Spleen (tissue), 11 donors: ENCODE measurements at regions not wholly inside any gene's neighbourhood (a gene's known extent, or its start where the extent isn't known, plus 50 kb on each side); places are given as distances from the start of the nearest gene placed in this dataset.
"Not testable (repeated sequence)": the region's sequence is repeated elsewhere in the genome, so short reads cannot be mapped to it uniquely, and the experiment has no call there.

ENCODE experiments used
- DNase-seq: peaks from one replicate; pipeline ENCODE4 v3.0.0-alpha.2; 2020
- H3K27ac ChIP-seq, 8 donors: fragments of 200-600 bp; sonication (generic) in 7 of 8; 1 replicate in 4 of 8; 2 replicates in 4 of 8; pipeline versions ENCODE4 v1.5.0 to v1.8.0; 2016 to 2021; ENCODE audit warnings: inconsistent platforms in 4 of 8, mild to moderate bottlenecking in 4 of 8, moderate library complexity in 1 of 8
- H3K27me3 ChIP-seq, 7 donors: fragments of 200-600 bp; sonication (generic) in 6 of 7; replicated peaks in 1 of 7; 1 replicate in 4 of 7; 2 replicates in 3 of 7; pipeline versions ENCODE4 v1.5.0 to v1.8.0; 2016 to 2021; ENCODE audit warnings: inconsistent platforms in 3 of 7, mild to moderate bottlenecking in 1 of 7
- H3K36me3 ChIP-seq, 6 donors: fragments of 200-600 bp; sonication (generic) in 5 of 6; 1 replicate in 4 of 6; 2 replicates in 2 of 6; pipeline versions ENCODE4 v1.5.0 to v1.8.0; 2016 to 2021; ENCODE audit warnings: inconsistent platforms in 2 of 6
- H3K4me1 ChIP-seq, 6 donors: fragments of 200-600 bp; sonication (generic) in 5 of 6; 1 replicate in 3 of 6; 2 replicates in 3 of 6; pipeline versions ENCODE4 v1.5.0 to v1.8.0; 2016 to 2021; ENCODE audit warnings: inconsistent platforms in 3 of 6
- H3K4me3 ChIP-seq, 8 donors: fragments of 200-600 bp; sonication (generic) in 7 of 8; 1 replicate in 4 of 8; 2 replicates in 4 of 8; pipeline versions ENCODE4 v1.5.0 to v1.8.0; 2016 to 2021; ENCODE audit warnings: inconsistent platforms in 4 of 8, mild to moderate bottlenecking in 4 of 8, moderate library complexity in 2 of 8
- H3K9me3 ChIP-seq, 8 donors: fragments of 200-600 bp; sonication (generic) in 7 of 8; 1 replicate in 4 of 8; 2 replicates in 4 of 8; pipeline versions ENCODE4 v1.5.0 to v1.8.0; 2016 to 2021; ENCODE audit warnings: inconsistent platforms in 4 of 8
- POLR2A ChIP-seq, 3 donors: fragments of 450-650 bp; IDR thresholded peaks; one replicate each; pipeline ENCODE4 v1.5.1; 2017; ENCODE audit warnings: antibody characterized with exemption in 3 of 3, mild to moderate bottlenecking in 1 of 3
- POLR2AphosphoS5 ChIP-seq, 3 donors: sonication (generic); formaldehyde crosslinking; IDR thresholded peaks; one replicate each; pipeline ENCODE4 v1.5.1; 2017; ENCODE audit warnings: antibody characterized with exemption in 3 of 3
- WGBS, 5 donors: extraction: QIAGEN DNeasy Blood & Tissue Kit in 3 of 5; methylation state at CpG; one replicate each; pipeline versions ENCODE4 v1.1.5 to v1.1.7; 2013 to 2018; 5-methylcytosine and 5-hydroxymethylcytosine counted together
- intact Hi-C: fragments of 100-400 bp; cut with DNase I; formaldehyde crosslinking; loops from one replicate; pipeline ENCODE4 v1.15.0; 2023; ENCODE audit warnings: low total_unique reads
- TF ChIP-seq, protein P1 (sequence below), 11 experiments: fragments of 200-600 bp in 7 of 11; fragments of 450-650 bp in 4 of 11; sonication (generic) in 4 of 11; IDR thresholded peaks in 8 of 11; conservative IDR thresholded peaks in 3 of 11; 1 replicate in 7 of 11; 2 replicates in 4 of 11; pipeline versions ENCODE4 v1.4.0 to v1.8.0; 2016 to 2021; ENCODE audit warnings: antibody characterized with exemption in 11 of 11, inconsistent platforms in 4 of 11, mild to moderate bottlenecking in 1 of 11
- donor health status: healthy with polysubstance abuse.
- donor health status: DM: no; HTN: no; CAD: no; lungs with moderate emphysema.
- donor health status: DM: no; HTN: no; CAD: no.
- donor health status: Bipolar disorder and iron deficiency.
- donor health status: healthy.
- donor health status: DM: no; HTN: no; CAD: no.
- donor health status: DM: yes; HTN: yes; CAD: no.

DNA sequence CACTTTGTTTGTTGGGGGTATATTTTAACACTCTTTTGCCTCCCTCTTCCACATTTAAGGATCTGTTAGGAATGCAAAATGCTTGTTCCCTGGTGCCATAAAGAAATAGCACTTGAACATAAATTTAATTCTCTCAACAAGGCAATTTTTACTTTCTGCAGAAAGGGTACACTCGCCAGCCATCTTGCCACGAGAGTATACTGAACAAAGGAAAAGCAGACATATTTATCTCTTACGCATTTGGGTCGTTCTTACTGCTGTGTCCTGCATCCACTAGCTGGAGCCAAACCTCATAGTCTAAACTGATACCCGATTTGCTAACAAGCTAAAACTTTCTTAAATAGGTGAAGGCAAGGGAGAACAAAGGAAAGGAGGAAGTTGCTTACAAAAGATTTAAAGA, 129.5 kb downstream of the B3GNT2 start:
- intact Hi-C loops: no loop called here

DNA sequence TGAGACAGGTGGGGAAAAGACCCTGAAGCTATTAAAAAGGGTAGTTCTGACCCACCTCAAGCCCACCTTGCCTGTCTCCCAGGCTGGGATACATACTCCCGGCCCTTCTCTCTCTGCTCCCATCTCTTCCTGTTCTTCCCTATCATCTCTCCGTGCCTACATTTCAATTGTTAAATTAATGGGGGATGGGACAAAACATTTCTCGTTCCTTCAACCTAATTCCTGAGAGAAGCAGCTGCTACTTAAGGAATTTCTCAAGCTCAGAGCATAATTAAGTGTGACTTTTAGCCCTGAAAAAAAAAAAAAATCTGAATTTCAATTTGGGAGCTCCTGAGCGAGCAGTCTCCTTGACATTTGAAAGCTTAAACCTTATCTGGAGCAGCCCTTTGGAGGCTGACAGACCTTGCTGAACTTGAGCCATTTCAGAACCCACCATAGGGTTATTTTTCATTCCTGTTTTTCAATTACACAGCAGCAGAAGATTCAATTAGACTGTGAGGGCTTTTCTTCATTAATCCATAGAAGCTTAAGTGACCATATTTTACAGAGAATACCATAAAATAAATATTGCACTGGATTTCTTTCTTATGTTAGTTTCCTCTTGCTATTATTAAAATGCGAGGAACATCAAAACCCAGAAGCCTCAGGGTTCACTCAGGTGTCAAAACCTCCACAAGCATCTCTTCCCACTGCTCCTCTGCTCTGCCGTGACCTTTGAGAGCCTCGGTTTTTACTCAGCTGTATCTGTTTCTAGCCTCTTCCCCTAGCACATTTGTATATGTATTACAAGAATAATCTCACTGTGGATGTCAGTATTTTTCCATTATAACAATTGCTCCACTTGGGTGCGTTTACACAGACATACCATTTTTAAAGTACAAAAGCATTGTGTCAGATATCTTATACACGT, 125.7 kb downstream of the B3GNT2 start:
- DNase-seq: no peak
- no peak overlapping the region for H3K4me3 ChIP-seq
- no peaks in the 10 kb centered on the region for H3K27me3 ChIP-seq
- TF ChIP-seq POLR2AphosphoS5 (IDR thresholded peaks at IDR 0.05) (no peak), POLR2A (IDR thresholded peaks at IDR 0.05) (no peak)
- TF ChIP-seq, protein P1, sequence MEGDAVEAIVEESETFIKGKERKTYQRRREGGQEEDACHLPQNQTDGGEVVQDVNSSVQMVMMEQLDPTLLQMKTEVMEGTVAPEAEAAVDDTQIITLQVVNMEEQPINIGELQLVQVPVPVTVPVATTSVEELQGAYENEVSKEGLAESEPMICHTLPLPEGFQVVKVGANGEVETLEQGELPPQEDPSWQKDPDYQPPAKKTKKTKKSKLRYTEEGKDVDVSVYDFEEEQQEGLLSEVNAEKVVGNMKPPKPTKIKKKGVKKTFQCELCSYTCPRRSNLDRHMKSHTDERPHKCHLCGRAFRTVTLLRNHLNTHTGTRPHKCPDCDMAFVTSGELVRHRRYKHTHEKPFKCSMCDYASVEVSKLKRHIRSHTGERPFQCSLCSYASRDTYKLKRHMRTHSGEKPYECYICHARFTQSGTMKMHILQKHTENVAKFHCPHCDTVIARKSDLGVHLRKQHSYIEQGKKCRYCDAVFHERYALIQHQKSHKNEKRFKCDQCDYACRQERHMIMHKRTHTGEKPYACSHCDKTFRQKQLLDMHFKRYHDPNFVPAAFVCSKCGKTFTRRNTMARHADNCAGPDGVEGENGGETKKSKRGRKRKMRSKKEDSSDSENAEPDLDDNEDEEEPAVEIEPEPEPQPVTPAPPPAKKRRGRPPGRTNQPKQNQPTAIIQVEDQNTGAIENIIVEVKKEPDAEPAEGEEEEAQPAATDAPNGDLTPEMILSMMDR (IDR thresholded peaks at IDR 0.05 in 8 of 11, conservative IDR thresholded peaks at IDR 0.05 in 3 of 11): no peak
- intact Hi-C loops: no loop called here
- no peaks in the 10 kb centered on the region for H3K36me3 ChIP-seq
- 71 to 79% (median 77%) methylated on average over 9 of the region's 9 CpGs for WGBS, 5 donors
- peaks cover 0 to 12% (median 0%) of the 10 kb centered on the region in 6 donors for H3K4me1 ChIP-seq
- H3K27ac ChIP-seq: no peak overlapping the region
- H3K9me3 ChIP-seq: peaks cover 0 to 25% (median 18%) of the 10 kb centered on the region in 8 donors

More for the DNA sequence above, 129.5 kb downstream of the B3GNT2 start:
- Histone ChIP-seq H3K27me3 (no peaks in the 10 kb centered on the region), H3K4me1 (no peaks in the 10 kb centered on the region), H3K9me3 (peaks cover 0 to 26% (median 18%) of the 10 kb centered on the region in 8 donors), H3K36me3 (no peaks in the 10 kb centered on the region), H3K27ac (no peak overlapping the region), H3K4me3 (no peak overlapping the region)
- no peak for TF ChIP-seq POLR2AphosphoS5 (IDR thresholded peaks at IDR 0.05)
- TF ChIP-seq POLR2A (IDR thresholded peaks at IDR 0.05): no peak
- TF ChIP-seq, protein P1 (IDR thresholded peaks at IDR 0.05 in 8 of 11, conservative IDR thresholded peaks at IDR 0.05 in 3 of 11): no peak
- WGBS, 5 donors: 88 to 95% (median 93%) methylated on average over 5 of the region's 5 CpGs
- DNase-seq: no peak

DNA sequence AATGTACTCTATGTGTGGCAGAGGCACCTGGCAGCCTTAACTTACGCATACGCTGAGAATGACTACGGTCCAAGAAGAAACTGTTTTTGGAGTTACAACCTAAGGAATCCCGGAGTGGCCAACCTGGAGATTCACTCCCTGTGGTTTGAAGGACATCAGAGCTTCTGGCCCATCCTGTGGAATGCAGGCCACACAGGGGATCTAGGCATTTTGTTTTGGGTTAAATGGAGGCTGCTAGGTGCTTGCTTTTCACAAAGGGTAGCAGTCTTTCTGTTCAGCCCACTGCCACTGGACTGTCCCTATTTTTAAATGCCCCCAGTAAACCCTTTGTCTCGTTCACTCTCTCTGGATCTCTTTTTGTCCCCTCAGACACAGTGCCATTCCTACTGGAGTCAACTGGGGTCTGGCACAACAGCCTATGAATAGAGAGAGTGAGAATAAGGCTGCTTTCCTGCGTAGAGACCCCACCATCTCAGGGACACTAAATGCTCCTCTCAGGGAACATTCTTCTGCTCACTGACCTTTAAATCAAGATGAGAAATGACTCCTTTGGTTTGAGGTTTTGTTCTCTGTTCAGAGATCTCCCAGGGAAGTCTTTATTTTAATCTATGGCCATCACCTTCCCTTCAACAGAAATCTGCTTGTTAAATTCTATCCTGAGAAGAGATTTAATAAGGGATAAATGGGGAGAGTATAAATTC, 124.9 kb downstream of the B3GNT2 start:
- no peaks in the 10 kb centered on the region for H3K36me3 ChIP-seq
- no peaks in the 10 kb centered on the region for H3K27me3 ChIP-seq
- H3K4me1 ChIP-seq: peaks cover 0 to 12% (median 0%) of the 10 kb centered on the region in 6 donors
- DNase-seq: no peak
- peaks cover 0 to 17% (median 15%) of the 10 kb centered on the region in 8 donors for H3K9me3 ChIP-seq
- no peak overlapping the region for H3K4me3 ChIP-seq
- WGBS, 5 donors: 89 to 95% (median 92%) methylated on average over 6 of the region's 6 CpGs
- H3K27ac ChIP-seq: no peak overlapping the region
- intact Hi-C loops: no loop called here
- TF ChIP-seq POLR2A (IDR thresholded peaks at IDR 0.05) (no peak), POLR2AphosphoS5 (IDR thresholded peaks at IDR 0.05) (no peak)
- TF ChIP-seq, protein P1 (IDR thresholded peaks at IDR 0.05 in 8 of 11, conservative IDR thresholded peaks at IDR 0.05 in 3 of 11): no peak

DNA sequence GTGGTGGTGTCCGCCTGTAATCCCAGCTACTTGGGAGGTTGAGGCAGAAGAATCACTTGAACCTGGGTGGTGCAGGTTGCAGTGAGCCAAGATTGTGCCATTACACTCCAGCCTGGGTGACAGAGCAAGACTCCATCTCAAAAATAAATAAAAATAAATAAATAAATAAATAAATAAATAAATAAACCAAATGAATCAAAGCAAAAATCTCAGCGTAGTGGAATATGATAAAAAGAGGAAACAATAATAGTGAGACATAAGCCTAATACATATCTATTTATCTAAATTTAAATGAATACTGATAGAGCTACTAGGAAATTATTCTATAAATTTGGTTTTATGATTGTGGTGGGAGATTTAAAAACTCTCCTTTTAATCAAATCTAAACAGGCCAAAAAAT, 124.2 kb downstream of the B3GNT2 start:
- H3K9me3 ChIP-seq: peaks cover 0 to 10% (median 8%) of the 10 kb centered on the region in 8 donors

More for the DNA sequence above, 124.2 kb downstream of the B3GNT2 start:
- H3K27me3 ChIP-seq, intact Hi-C loops, H3K4me3 ChIP-seq, H3K36me3 ChIP-seq, H3K27ac ChIP-seq, DNase-seq: not testable (repeated sequence)
- 96 to 99% (median 96%) methylated on average over 2 of the region's 2 CpGs for WGBS, 5 donors
- H3K4me1 ChIP-seq: peaks cover 0 to 12% (median 0%) of the 10 kb centered on the region in 6 donors
